HepG2 (cell line): ENCODE measurements at regions not wholly inside any gene's neighbourhood (a gene's known extent, or its start where the extent isn't known, plus 50 kb on each side); places are given as distances from the start of the nearest gene placed in this dataset.

Experiments
- ATF5 ChIP-seq: sonication (generic); formaldehyde crosslinking; IDR thresholded peaks from 2 replicates; pipeline ENCODE4 v1.4.0; 2020; ENCODE audit warnings: mild to moderate bottlenecking, low read depth, missing genetic modification reagents
- DPF2 ChIP-seq: sonication (generic); formaldehyde crosslinking; IDR thresholded peaks from 2 replicates; pipeline ENCODE4 v1.4.0; 2020; ENCODE audit warnings: mild to moderate bottlenecking, low read depth, missing genetic modification reagents, borderline replicate concordance
- EHMT2 ChIP-seq: fragments of 200-600 bp; sonication (generic); IDR thresholded peaks from 2 replicates; pipeline ENCODE4 v1.7.0; 2017; ENCODE audit warnings: antibody characterized with exemption, low read depth, low read length, borderline replicate concordance
- EZH2 ChIP-seq: conservative IDR thresholded peaks from 2 replicates; pipeline ENCODE4 v1.6.1; 2012; ENCODE audit warnings: mild to moderate bottlenecking, low read depth, low read length, moderate library complexity
- FOSL1 ChIP-seq: sonication (generic); formaldehyde crosslinking; IDR thresholded peaks from 2 replicates; pipeline ENCODE4 v1.9.0; 2021; ENCODE audit warnings: missing genetic modification reagents, borderline replicate concordance
- FOXO1 ChIP-seq: sonication (generic); formaldehyde crosslinking; IDR thresholded peaks from 2 replicates; pipeline ENCODE4 v1.4.0; 2020; ENCODE audit warnings: missing genetic modification reagents
- HMGXB4 ChIP-seq, 2 experiments: sonication (generic) in 1 of 2; formaldehyde crosslinking in 1 of 2; IDR thresholded peaks; 2 replicates each; pipeline versions ENCODE4 v1.4.0 to v1.6.1; 2018 to 2020; ENCODE audit warnings: missing genetic modification reagents in 2 of 2, borderline replicate concordance in 1 of 2, low read depth in 1 of 2, mild to moderate bottlenecking in 1 of 2, missing biosample characterization in 1 of 2
- LCORL ChIP-seq, 2 experiments: fragments of 450-650 bp in 1 of 2; sonication (generic) in 1 of 2; formaldehyde crosslinking in 1 of 2; IDR thresholded peaks; 2 replicates each; pipeline versions ENCODE4 v1.5.0 to v1.6.1; 2017 to 2020; ENCODE audit warnings: antibody characterized with exemption in 1 of 2, missing genetic modification reagents in 1 of 2
- RFX1 ChIP-seq: fragments of 450-650 bp; IDR thresholded peaks from 2 replicates; pipeline ENCODE4 v1.6.1; 2017
- TOE1 ChIP-seq: sonication (generic); formaldehyde crosslinking; IDR thresholded peaks from 2 replicates; pipeline ENCODE4 v1.4.0; 2020; ENCODE audit warnings: mild to moderate bottlenecking, missing genetic modification reagents
- XRCC5 ChIP-seq: fragments of 200-400 bp; formaldehyde crosslinking; optimal IDR thresholded peaks from 2 replicates; pipeline ENCODE3; 2017; ENCODE audit warnings: mild to moderate bottlenecking, low read length
- ZFP36L1 ChIP-seq: sonication (generic); formaldehyde crosslinking; IDR thresholded peaks from 2 replicates; pipeline ENCODE4 v1.8.0; 2022; ENCODE audit warnings: mild to moderate bottlenecking, missing genetic modification reagents, moderate library complexity
- ZNF296 ChIP-seq: sonication (generic); formaldehyde crosslinking; conservative IDR thresholded peaks from 2 replicates; pipeline ENCODE4 v1.5.0; 2020; ENCODE audit warnings: mild to moderate bottlenecking, missing genetic modification reagents
- ZNF407 ChIP-seq: sonication (generic); formaldehyde crosslinking; IDR thresholded peaks from one replicate; pipeline ENCODE4 v1.5.1; 2020; ENCODE audit warnings: mild to moderate bottlenecking, missing genetic modification reagents; ENCODE audit errors: not compliant biosample characterization

GRCh38 chr6:7042654-7043545, 64.9 kb upstream of the RREB1 start (continued):
- TF ChIP-seq HMGXB4 (CRISPR knock-in tag; IDR thresholded peaks at IDR 0.05; ENCODE audit: borderline replicate concordance in 1 of 2, low read depth in 1 of 2) (0 out of 4 replicates have a peak, but pooled peaks have one; percentile 25 to 52), TOE1 (CRISPR knock-in tag) (no peak; the same call in 1 of the 2 replicates), FOXO1 (peak; percentile 80), ZNF296 (CRISPR knock-in tag) (no peak), ZNF407 (no peak), EHMT2 (peak; percentile 87; the same call in 1 of the 2 replicates), LCORL (IDR thresholded peaks at IDR 0.05) (0 out of 2 replicates have a peak, but pooled peaks have one; percentile 45), LCORL (CRISPR knock-in tag; IDR thresholded peaks at IDR 0.05) (peak; percentile 95), RFX1 (no peak), XRCC5 (peak; percentile 54), EZH2 (0 out of 2 replicates have a peak, but pooled peaks have one; percentile 66), FOSL1 (CRISPR knock-in tag) (no peak), ATF5 (CRISPR knock-in tag) (0 out of 2 replicates have a peak, but pooled peaks have one; percentile 30), ZFP36L1 (CRISPR knock-in tag) (no peak), DPF2 (peak; percentile 81)
